CD14-positive monocyte (primary cell): ENCODE measurements at regions not wholly inside any gene's neighbourhood (a gene's known extent, or its start where the extent isn't known, plus 50 kb on each side); places are given as distances from the start of the nearest gene placed in this dataset.

ENCODE experiments used
- DNase-seq, 3 donors: peaks; one replicate each; pipeline ENCODE4 v3.0.0-alpha.2; 2011 to 2022
- H2AFZ ChIP-seq: 2 replicates; pipeline ENCODE4 v1.6.0; 2012; ENCODE audit warnings: mild to moderate bottlenecking, low read depth, low read length, inconsistent platforms; ENCODE audit not compliant: insufficient read depth, poor library complexity, severe bottlenecking
- H3K27ac ChIP-seq, 2 donors: 1 replicate in 1 of 2; 2 replicates in 1 of 2; pipeline ENCODE4 v1.5.1; 2012 to 2013; ENCODE audit warnings: low read length in 2 of 2, control low read depth in 1 of 2, inconsistent platforms in 1 of 2, low read depth in 1 of 2, mild to moderate bottlenecking in 1 of 2
- H3K27me3 ChIP-seq, 2 donors: one replicate each; pipeline versions ENCODE4 v1.6.0 to v1.6.1; 2011 to 2013; ENCODE audit warnings: low read length in 2 of 2; ENCODE audit not compliant: control insufficient read depth in 2 of 2, insufficient read depth in 2 of 2
- H3K36me3 ChIP-seq, 2 donors: replicated peaks in 1 of 2; 1 replicate in 1 of 2; 2 replicates in 1 of 2; pipeline versions ENCODE4 v1.5.1 to v1.6.1; 2012 to 2013; ENCODE audit warnings: low read length in 2 of 2, control low read depth in 1 of 2, inconsistent platforms in 1 of 2, mild to moderate bottlenecking in 1 of 2; ENCODE audit not compliant: insufficient read depth in 2 of 2, control insufficient read depth in 1 of 2
- H3K4me1 ChIP-seq, 2 donors: 1 replicate in 1 of 2; 2 replicates in 1 of 2; pipeline versions ENCODE4 v1.5.1 to v1.6.1; 2012 to 2013; ENCODE audit warnings: low read length in 2 of 2, control low read depth in 1 of 2, inconsistent platforms in 1 of 2, mild to moderate bottlenecking in 1 of 2, moderate library complexity in 1 of 2; ENCODE audit not compliant: insufficient read depth in 2 of 2, control insufficient read depth in 1 of 2
- H3K4me2 ChIP-seq: replicated peaks from 2 replicates; pipeline ENCODE3; 2012; ENCODE audit warnings: low read length, moderate library complexity, mild to moderate bottlenecking; ENCODE audit not compliant: poor library complexity, severe bottlenecking; ENCODE audit errors: extremely low read depth
- H3K4me3 ChIP-seq, 3 experiments: fragments of 200-600 bp in 1 of 3; sonication (generic) in 1 of 3; replicated peaks in 1 of 3; 1 replicate in 2 of 3; 2 replicates in 1 of 3; pipeline ENCODE4 v1.5.1; 2011 to 2013; ENCODE audit warnings: low read length in 3 of 3, mild to moderate bottlenecking in 3 of 3, control low read depth in 2 of 3, low read depth in 2 of 3, inconsistent platforms in 1 of 3, moderate library complexity in 1 of 3
- H3K79me2 ChIP-seq: 2 replicates; pipeline ENCODE4 v1.6.0; 2012; ENCODE audit warnings: mild to moderate bottlenecking, control low read depth, inconsistent platforms, low read length, moderate library complexity; ENCODE audit not compliant: insufficient read depth
- H3K9ac ChIP-seq: 2 replicates; pipeline ENCODE4 v1.6.0; 2017; ENCODE audit warnings: low read length, mild to moderate bottlenecking; ENCODE audit not compliant: insufficient read depth, poor library complexity, severe bottlenecking
- H3K9me3 ChIP-seq, 2 donors: replicated peaks in 1 of 2; 1 replicate in 1 of 2; 2 replicates in 1 of 2; pipeline versions ENCODE4 v1.5.1 to v1.6.1; 2012 to 2013; ENCODE audit warnings: low read length in 2 of 2, control low read depth in 1 of 2; ENCODE audit not compliant: control insufficient read depth in 1 of 2, insufficient read depth in 1 of 2
- H4K20me1 ChIP-seq: 2 replicates; pipeline ENCODE4 v1.6.0; 2012; ENCODE audit warnings: mild to moderate bottlenecking, low read length, control low read depth, moderate library complexity; ENCODE audit not compliant: insufficient read depth
- H3K27ac Mint-ChIP-seq, 7 donors: one replicate each; pipeline ENCODE4 v1.8.0; 2020; ENCODE audit warnings: mild to moderate bottlenecking in 7 of 7, mixed read lengths in 7 of 7, moderate library complexity in 6 of 7, inconsistent platforms in 2 of 7
- H3K27me3 Mint-ChIP-seq, 3 donors: one replicate each; pipeline ENCODE4 v1.8.0; 2021 to 2022; ENCODE audit warnings: low read depth in 3 of 3, mild to moderate bottlenecking in 3 of 3, mixed read lengths in 3 of 3, moderate library complexity in 3 of 3, inconsistent platforms in 1 of 3
- H3K36me3 Mint-ChIP-seq, 2 donors: one replicate each; pipeline ENCODE4 v1.8.0; 2020; ENCODE audit warnings: mixed read lengths in 2 of 2, inconsistent platforms in 1 of 2, mild to moderate bottlenecking in 1 of 2
- H3K4me1 Mint-ChIP-seq: one replicate; pipeline ENCODE4 v1.8.0; 2020; ENCODE audit warnings: mild to moderate bottlenecking, mixed read lengths
- H3K4me3 Mint-ChIP-seq, 2 donors: one replicate each; pipeline ENCODE4 v1.8.0; 2020; ENCODE audit warnings: mild to moderate bottlenecking in 2 of 2, mixed read lengths in 2 of 2, moderate library complexity in 1 of 2
- H3K9me3 Mint-ChIP-seq, 7 donors: one replicate each; pipeline ENCODE4 v1.8.0; 2020 to 2022; ENCODE audit warnings: mixed read lengths in 7 of 7, mild to moderate bottlenecking in 6 of 7, moderate library complexity in 6 of 7, inconsistent platforms in 2 of 7
- CTCF ChIP-seq: fragments of 200-600 bp; IDR thresholded peaks from one replicate; pipeline ENCODE4 v1.8.0; 2022; ENCODE audit warnings: antibody characterized with exemption, mild to moderate bottlenecking
- WGBS: methylation state at CpG from one replicate; pipeline ENCODE4 v1.1.5; 2013; ENCODE audit warnings: missing lambda C conversion rate; ENCODE audit not compliant: insufficient coverage; 5-methylcytosine and 5-hydroxymethylcytosine counted together
- intact Hi-C, 2 donors: fragments of 100-400 bp; cut with micrococcal nuclease; formaldehyde crosslinking; loops; one replicate each; pipeline versions ENCODE4 v1.15.0 to v1.15.1; 2023

- no peaks in the 10 kb centered on the region for H3K27me3 ChIP-seq
- WGBS = no CpG with 5 or more reads among the region's 1 CpG
- intact Hi-C loops = no loop called here
- H3K27me3 Mint-ChIP-seq = peaks cover 0 to 1% (median 0%) of the 10 kb centered on the region in 3 donors
- H3K4me1 Mint-ChIP-seq = no peaks in the 10 kb centered on the region
- no peak for TF ChIP-seq CTCF
- no peak overlapping the region for H3K27ac ChIP-seq
- H3K9ac ChIP-seq = no peak overlapping the region
- peaks cover 0 to 5% (median 2%) of the 10 kb centered on the region in 7 donors for H3K9me3 Mint-ChIP-seq
- H3K79me2 ChIP-seq = no peaks in the 10 kb centered on the region
- H3K4me3 Mint-ChIP-seq = no peak overlapping the region
- no peak for DNase-seq
- H3K4me3 ChIP-seq = no peak overlapping the region
- H4K20me1 ChIP-seq = no peaks in the 10 kb centered on the region
- no peak overlapping the region for H3K27ac Mint-ChIP-seq
- H3K4me2 ChIP-seq = no peak overlapping the region
- no peaks in the 10 kb centered on the region for H3K36me3 Mint-ChIP-seq
- H3K4me1 ChIP-seq = no peaks in the 10 kb centered on the region
- H3K9me3 ChIP-seq = no peaks in the 10 kb centered on the region
- no peaks in the 10 kb centered on the region for H3K36me3 ChIP-seq
- no peak overlapping the region for H2AFZ ChIP-seq
These were observed 333.3 kb downstream of the MRPL39 start for GRCh38 chr21:25273959-25274358.

- no peak overlapping the region for H3K4me2 ChIP-seq
- no peaks in the 10 kb centered on the region for H3K27me3 ChIP-seq
- no peaks in the 10 kb centered on the region for H3K4me1 Mint-ChIP-seq
- H3K4me3 ChIP-seq = no peak overlapping the region
- H3K27ac Mint-ChIP-seq = no peak overlapping the region
- no peak overlapping the region for H3K4me3 Mint-ChIP-seq
- no peak overlapping the region for H3K27ac ChIP-seq
- H3K9ac ChIP-seq = no peak overlapping the region
- peaks cover 0 to 2% (median 2%) of the 10 kb centered on the region in 3 donors for H3K27me3 Mint-ChIP-seq
- intact Hi-C loops = no loop called here
- TF ChIP-seq CTCF = no peak
- H3K36me3 Mint-ChIP-seq = no peaks in the 10 kb centered on the region
- H3K79me2 ChIP-seq = no peaks in the 10 kb centered on the region
- H3K9me3 Mint-ChIP-seq = peaks cover 3 to 14% (median 7%) of the 10 kb centered on the region in 7 donors
- H2AFZ ChIP-seq = no peak overlapping the region
- no peaks in the 10 kb centered on the region for H3K36me3 ChIP-seq
- 92% methylated on average over 3 of the region's 5 CpGs for WGBS
- no peak for DNase-seq
- no peaks in the 10 kb centered on the region for H4K20me1 ChIP-seq
- peaks cover 0 to 4% of the 10 kb centered on the region in 2 donors for H3K9me3 ChIP-seq
- H3K4me1 ChIP-seq = no peaks in the 10 kb centered on the region
These were observed 352.6 kb downstream of the MRPL39 start for GRCh38 chr21:25254491-25255174.
